Heart left ventricle (tissue), 16 donors: ENCODE measurements at regions not wholly inside any gene's neighbourhood (a gene's known extent, or its start where the extent isn't known, plus 50 kb on each side); places are given as distances from the start of the nearest gene placed in this dataset.

ENCODE experiments used
- ATAC-seq, 4 donors: fragments of 200-7000 bp; cut with Tn5 transposase; one replicate each; pipeline ENCODE4 v1.9.1; 2020 to 2022; ENCODE audit warnings: moderate library complexity in 4 of 4, mild to moderate bottlenecking in 3 of 4, moderate number of reproducible peaks in 1 of 4
- DNase-seq, 5 donors: peaks; one replicate each; pipeline ENCODE4 v3.0.0-alpha.2; 2020
- H3K27ac ChIP-seq, 12 donors: fragments of 200-600 bp; sonication (generic) in 4 of 12; one replicate each; pipeline versions ENCODE4 v1.5.0 to v1.8.0; 2016 to 2022; ENCODE audit warnings: mild to moderate bottlenecking in 2 of 12
- H3K27me3 ChIP-seq, 9 donors: fragments of 200-600 bp; sonication (generic) in 2 of 9; one replicate each; pipeline versions ENCODE4 v1.5.1 to v1.8.0; 2016 to 2022; ENCODE audit warnings: mild to moderate bottlenecking in 3 of 9
- H3K36me3 ChIP-seq, 9 donors: fragments of 200-600 bp; sonication (generic) in 2 of 9; one replicate each; pipeline versions ENCODE4 v1.5.0 to v1.8.0; 2018 to 2022; ENCODE audit warnings: mild to moderate bottlenecking in 2 of 9
- H3K4me1 ChIP-seq, 12 donors: fragments of 200-600 bp; sonication (generic) in 4 of 12; one replicate each; pipeline versions ENCODE4 v1.5.0 to v1.8.0; 2016 to 2022; ENCODE audit warnings: mild to moderate bottlenecking in 3 of 12
- H3K4me3 ChIP-seq, 12 donors: fragments of 200-600 bp; sonication (generic) in 4 of 12; one replicate each; pipeline versions ENCODE4 v1.5.0 to v1.8.0; 2017 to 2022; ENCODE audit warnings: mild to moderate bottlenecking in 9 of 12, moderate library complexity in 4 of 12
- H3K9me3 ChIP-seq, 12 donors: fragments of 200-600 bp; sonication (generic) in 4 of 12; one replicate each; pipeline versions ENCODE4 v1.5.0 to v1.8.0; 2016 to 2022; ENCODE audit warnings: mild to moderate bottlenecking in 1 of 12
- POLR2A ChIP-seq, 2 donors: fragments of 450-650 bp; IDR thresholded peaks; one replicate each; pipeline ENCODE4 v1.6.1; 2017; ENCODE audit warnings: antibody characterized with exemption in 2 of 2, mild to moderate bottlenecking in 2 of 2, moderate library complexity in 2 of 2
- WGBS, 4 donors: extraction: QIAGEN DNeasy Blood & Tissue Kit in 2 of 4; methylation state at CpG; one replicate each; pipeline versions ENCODE4 v1.1.5 to v1.1.7; 2013 to 2018; 5-methylcytosine and 5-hydroxymethylcytosine counted together
- intact Hi-C, 10 donors: fragments of 100-400 bp; cut with DNase I; formaldehyde crosslinking; loops; one replicate each; pipeline versions ENCODE4 v1.11.1 to v1.14.2; 2022
- TF ChIP-seq, protein P1 (sequence below), 12 donors: fragments of 200-600 bp; sonication (generic) in 4 of 12; IDR thresholded peaks; one replicate each; pipeline versions ENCODE4 v1.5.0 to v1.8.0; 2018 to 2022; ENCODE audit warnings: antibody characterized with exemption in 12 of 12, mild to moderate bottlenecking in 5 of 12
- donor health status: ischemic (EF 13 %, LVEDD 7.1; RV severe dilation, severe dysfunction).
- donor health status: healthy with polysubstance abuse.
- donor health status: DM: no; HTN: yes; CAD: no.
- donor health status: DM: no; HTN: no; CAD: no.
- donor health status: ischemic (EF 25% LVEDD 6.9; RV normal size, moderate dysfunction).
- donor health status: ischemic (EF 25% LVEDD 5.7; RV mildly dilated, moderate dysfunction).
- donor health status: healthy.
- donor health status: DM: yes; HTN: yes; CAD: no.
- donor health status: ischemic (EF 35%, LVEDD 5.7; RV mildly dilated, moderate dysfunction).
- donor health status: nonischemic (EF 11% LVEDD 7.7; RV severe dilation, severe dysfunction).
- donor health status: DM: yes; HTN: yes; CAD: no.
- donor health status: PGD.
- donor health status: ischemic (EF 29% LVEDD 5.4; RV normal size, mild dysfunction).
- donor health status: nonischemic (EF 23%, LVEDD 6.1; RV moderate dilation, normal function).

DNA sequence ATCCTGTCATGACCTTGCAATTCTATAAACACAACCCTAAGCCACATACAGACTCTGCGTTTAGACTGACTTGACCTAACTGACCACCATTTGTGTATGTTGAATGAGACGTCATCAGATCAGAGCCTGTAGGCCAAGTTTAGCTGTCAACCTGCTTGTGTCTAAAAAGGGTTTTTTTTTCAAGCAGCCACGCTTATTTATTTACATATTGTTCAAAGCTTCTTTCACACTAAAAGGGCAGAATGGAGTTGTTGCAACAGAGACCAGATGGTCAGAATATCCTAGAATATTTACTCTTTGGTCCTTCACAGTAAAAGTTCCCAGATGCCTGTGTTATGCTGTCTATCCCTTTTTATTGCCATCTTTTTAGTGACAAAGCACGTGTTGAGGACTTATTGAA lies 307.7 kb upstream of the SLC10A2 start:
- Histone ChIP-seq H3K9me3 (no peaks in the 10 kb centered on the region), H3K4me1 (no peaks in the 10 kb centered on the region), H3K27me3 (no peaks in the 10 kb centered on the region), H3K27ac (no peak overlapping the region), H3K36me3 (no peaks in the 10 kb centered on the region), H3K4me3 (no peak overlapping the region)
- 71 to 82% (median 74%) methylated on average over 4 of the region's 4 CpGs for WGBS, 4 donors
- TF ChIP-seq, protein P1, sequence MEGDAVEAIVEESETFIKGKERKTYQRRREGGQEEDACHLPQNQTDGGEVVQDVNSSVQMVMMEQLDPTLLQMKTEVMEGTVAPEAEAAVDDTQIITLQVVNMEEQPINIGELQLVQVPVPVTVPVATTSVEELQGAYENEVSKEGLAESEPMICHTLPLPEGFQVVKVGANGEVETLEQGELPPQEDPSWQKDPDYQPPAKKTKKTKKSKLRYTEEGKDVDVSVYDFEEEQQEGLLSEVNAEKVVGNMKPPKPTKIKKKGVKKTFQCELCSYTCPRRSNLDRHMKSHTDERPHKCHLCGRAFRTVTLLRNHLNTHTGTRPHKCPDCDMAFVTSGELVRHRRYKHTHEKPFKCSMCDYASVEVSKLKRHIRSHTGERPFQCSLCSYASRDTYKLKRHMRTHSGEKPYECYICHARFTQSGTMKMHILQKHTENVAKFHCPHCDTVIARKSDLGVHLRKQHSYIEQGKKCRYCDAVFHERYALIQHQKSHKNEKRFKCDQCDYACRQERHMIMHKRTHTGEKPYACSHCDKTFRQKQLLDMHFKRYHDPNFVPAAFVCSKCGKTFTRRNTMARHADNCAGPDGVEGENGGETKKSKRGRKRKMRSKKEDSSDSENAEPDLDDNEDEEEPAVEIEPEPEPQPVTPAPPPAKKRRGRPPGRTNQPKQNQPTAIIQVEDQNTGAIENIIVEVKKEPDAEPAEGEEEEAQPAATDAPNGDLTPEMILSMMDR (IDR thresholded peaks at IDR 0.05) = no peak
- no peak for TF ChIP-seq POLR2A (IDR thresholded peaks at IDR 0.05)
- DNase-seq (no peak), ATAC-seq (no peak)
- intact Hi-C loops = no loop called here

DNA sequence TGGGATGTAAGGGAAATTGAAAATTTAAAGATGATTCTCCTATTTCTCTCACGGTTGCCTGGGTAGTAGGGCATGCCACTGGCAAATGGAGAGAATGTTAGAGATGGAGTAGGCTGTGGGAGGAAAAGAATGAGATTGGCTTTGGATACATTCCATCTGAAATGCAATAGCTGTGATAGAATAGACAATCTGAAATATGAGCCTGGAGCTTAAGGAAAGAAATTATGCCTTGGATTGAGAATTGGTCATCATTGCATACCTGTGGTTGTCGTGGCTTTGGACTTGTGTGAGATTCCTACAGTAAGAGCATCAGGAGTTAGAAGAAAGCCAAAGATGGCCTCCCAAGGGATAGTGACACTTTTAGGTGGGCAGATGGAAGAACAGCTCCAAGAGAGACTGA lies 305.1 kb upstream of the SLC10A2 start:
- 60 to 78% (median 75%) methylated on average over 2 of the region's 2 CpGs for WGBS, 4 donors
- Histone ChIP-seq H3K27ac (no peak overlapping the region), H3K36me3 (no peaks in the 10 kb centered on the region), H3K9me3 (no peaks in the 10 kb centered on the region), H3K4me1 (no peaks in the 10 kb centered on the region), H3K4me3 (no peak overlapping the region), H3K27me3 (no peaks in the 10 kb centered on the region)
- intact Hi-C loops = no loop called here
- TF ChIP-seq, protein P1 (IDR thresholded peaks at IDR 0.05) = no peak
- TF ChIP-seq POLR2A (IDR thresholded peaks at IDR 0.05) = no peak
- DNase-seq = no peak
- no peak for ATAC-seq

DNA sequence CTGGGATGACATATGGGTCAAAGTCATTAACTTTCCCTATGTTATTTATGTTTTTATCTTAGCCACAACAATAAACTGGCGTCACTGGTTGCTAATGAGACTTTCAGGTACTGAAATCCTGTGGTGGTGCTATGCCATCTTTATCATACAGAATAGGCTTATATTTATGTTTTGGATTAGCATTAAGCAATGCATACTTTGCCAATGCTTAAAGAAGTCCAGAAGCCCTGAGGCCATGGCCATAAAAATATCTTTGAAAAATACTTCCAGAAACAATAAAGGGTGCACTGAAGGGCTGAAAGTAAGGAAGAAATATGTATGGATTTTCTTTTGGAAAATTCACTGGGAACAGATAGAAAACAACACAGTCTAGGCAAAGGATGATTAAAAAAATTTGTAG lies 304.6 kb upstream of the SLC10A2 start:
- TF ChIP-seq, protein P1 (IDR thresholded peaks at IDR 0.05) = no peak
- Histone ChIP-seq H3K4me1 (no peaks in the 10 kb centered on the region), H3K27ac (no peak overlapping the region), H3K4me3 (no peak overlapping the region), H3K36me3 (no peaks in the 10 kb centered on the region), H3K27me3 (no peaks in the 10 kb centered on the region), H3K9me3 (no peaks in the 10 kb centered on the region)
- 71 to 88% (median 81%) methylated on average over 1 of the region's 1 CpG for WGBS, 4 donors
- DNase-seq = no peak
- intact Hi-C loops = no loop called here
- ATAC-seq = no peak

DNA sequence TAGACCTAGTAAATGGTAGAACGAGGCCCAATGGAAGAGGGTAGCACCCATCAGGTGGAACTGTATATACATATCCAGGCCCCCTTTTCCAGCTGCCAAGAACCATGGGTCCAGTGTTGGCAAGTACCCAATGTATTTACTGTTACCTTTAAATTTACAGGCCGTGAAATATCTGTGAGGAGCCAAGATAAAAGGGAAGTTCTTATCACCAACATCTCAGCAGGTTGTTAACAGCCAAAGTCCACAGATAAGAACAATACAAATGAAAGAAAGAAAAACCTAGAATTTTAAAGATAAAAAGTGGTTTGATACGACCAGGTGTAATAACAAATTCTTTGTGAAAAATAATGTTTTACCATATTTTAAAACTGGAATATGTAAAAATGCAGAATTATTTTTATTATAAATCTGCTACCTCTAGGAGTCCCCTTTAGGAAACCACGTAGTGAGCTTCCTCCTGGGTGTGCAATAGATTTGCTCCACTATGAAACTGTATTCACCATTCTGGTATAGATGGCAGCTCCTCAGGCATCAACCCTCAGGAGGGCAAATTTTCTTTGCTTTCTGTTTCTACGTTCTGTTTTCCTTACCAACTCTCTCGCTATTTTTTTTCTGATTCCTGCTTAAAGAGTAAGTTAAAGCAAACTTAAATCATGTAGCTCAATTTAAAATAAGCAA lies 292.2 kb upstream of the SLC10A2 start:
- no peaks in the 10 kb centered on the region for H3K36me3 ChIP-seq
- H3K4me1 ChIP-seq = no peaks in the 10 kb centered on the region
- 64 to 75% (median 68%) methylated on average over 6 of the region's 6 CpGs for WGBS, 4 donors
- DNase-seq = no peak
- TF ChIP-seq, protein P1 (IDR thresholded peaks at IDR 0.05) = no peak
- TF ChIP-seq POLR2A (IDR thresholded peaks at IDR 0.05) = no peak
- no peak overlapping the region for H3K27ac ChIP-seq
- no peak for ATAC-seq
- intact Hi-C loops = loop anchor here in 2 of 10 donors (10.0 kb wide), 2 partner anchors 154 to 336 kb away; no protein-coding TSS in a partner anchor
- no peak overlapping the region for H3K4me3 ChIP-seq
- peaks cover 0 to 6% (median 0%) of the 10 kb centered on the region in 12 donors for H3K9me3 ChIP-seq
- no peaks in the 10 kb centered on the region for H3K27me3 ChIP-seq
